WTC11 (cell line): ENCODE measurements at regions not wholly inside any gene's neighbourhood (a gene's known extent, or its start where the extent isn't known, plus 50 kb on each side); places are given as distances from the start of the nearest gene placed in this dataset.

Source experiments
- ATAC-seq: fragments of 200-7000 bp; cut with Tn5 transposase; 2 replicates; pipeline ENCODE4 v1.10.0; 2021; ENCODE audit warnings: mild to moderate bottlenecking, moderate library complexity
- CTCF ChIA-PET: fragments of 300-600 bp; sonication (Branson Sonifier 250); formaldehyde crosslinking; loops from one replicate; lab custom pipeline; 2021; ENCODE audit warnings: antibody characterized with exemption; lab: Charles Lee
- POLR2A ChIA-PET: fragments of 350-600 bp; sonication (Branson Sonifier 250); formaldehyde crosslinking; loops from one replicate; lab custom pipeline; 2021; ENCODE audit warnings: antibody characterized with exemption; lab: Charles Lee
- DNase-seq: peaks from one replicate; pipeline ENCODE4 v3.0.0; 2021; ENCODE audit warnings: low spot score
- H3K27ac Mint-ChIP-seq: 2 replicates; pipeline ENCODE4 v1.8.0; 2021; ENCODE audit warnings: mixed read lengths
- H3K27me3 Mint-ChIP-seq: 2 replicates; pipeline ENCODE4 v1.8.0; 2021; ENCODE audit warnings: low read depth, mild to moderate bottlenecking, moderate library complexity, mixed read lengths
- H3K36me3 Mint-ChIP-seq: 2 replicates; pipeline ENCODE4 v1.8.0; 2021; ENCODE audit warnings: mixed read lengths
- H3K4me1 Mint-ChIP-seq: 2 replicates; pipeline ENCODE4 v1.8.0; 2022; ENCODE audit warnings: mixed read lengths
- H3K4me3 Mint-ChIP-seq: 2 replicates; pipeline ENCODE4 v1.8.0; 2021; ENCODE audit warnings: mild to moderate bottlenecking, moderate library complexity, mixed read lengths
- H3K9me3 Mint-ChIP-seq: 2 replicates; pipeline ENCODE4 v1.8.0; 2021; ENCODE audit warnings: mixed read lengths
- ARID4B ChIP-seq: sonication (generic); formaldehyde crosslinking; IDR thresholded peaks from 2 replicates; pipeline ENCODE4 v1.8.0; 2023; ENCODE audit warnings: missing genetic modification reagents, mild to moderate bottlenecking, borderline replicate concordance
- NR3C1 ChIP-seq: sonication (generic); formaldehyde crosslinking; conservative IDR thresholded peaks from 2 replicates; pipeline ENCODE4 v1.8.1; 2023; ENCODE audit warnings: low read depth, mild to moderate bottlenecking, missing genetic modification reagents
- PREB ChIP-seq: sonication (generic); formaldehyde crosslinking; IDR thresholded peaks from 2 replicates; pipeline ENCODE4 v1.8.1; 2022; ENCODE audit warnings: mild to moderate bottlenecking, missing genetic modification reagents, moderate library complexity, borderline replicate concordance

- no peak overlapping the region for H3K4me3 Mint-ChIP-seq
- POLR2A ChIA-PET, result no interaction called here
- CTCF ChIA-PET, result interaction anchor here (1.0 to 1.9 kb wide), 4 partner anchors 21 to 136 kb away, joined by 3 to 4 read pairs (median 4); no protein-coding TSS in a partner anchor
- no peak for TF ChIP-seq NR3C1 (CRISPR knock-in tag)
- no peak for TF ChIP-seq ARID4B
- TF ChIP-seq PREB (CRISPR knock-in tag), result no peak
- TF ChIP-seq, all 79 proteins: peak for 0
- ATAC-seq (no peak), DNase-seq (no peak)
- Mint-ChIP-seq H3K36me3 (no peaks in the 10 kb centered on the region), H3K27me3 (0 out of 2 replicates have a peak, but pooled peaks cover 2% of the 10 kb centered on the region), H3K27ac (no peak overlapping the region), H3K9me3 (peaks cover 12% of the 10 kb centered on the region), H3K4me1 (peaks cover 9% of the 10 kb centered on the region)
These were observed 50.0 kb upstream of the PLEKHG1 start for GRCh38 chr6:150549674-150550101.
